22Rv1 (cell line): ENCODE measurements at regions not wholly inside any gene's neighbourhood (a gene's known extent, or its start where the extent isn't known, plus 50 kb on each side); places are given as distances from the start of the nearest gene placed in this dataset.
"Not testable (repeated sequence)": the region's sequence is repeated elsewhere in the genome, so short reads cannot be mapped to it uniquely, and the experiment has no call there.

Source experiments
- H3K27ac ChIP-seq: fragments of 450-650 bp; 2 replicates; pipeline ENCODE4 v1.5.1; 2017
- CTCF ChIP-seq: fragments of 450-650 bp; IDR thresholded peaks from 2 replicates; pipeline ENCODE4 v1.5.1; 2017; ENCODE audit warnings: mild to moderate bottlenecking
- ZFX ChIP-seq: fragments of 450-650 bp; IDR thresholded peaks from 2 replicates; pipeline ENCODE4 v1.6.1; 2017; ENCODE audit warnings: antibody characterized with exemption, borderline replicate concordance

DNA sequence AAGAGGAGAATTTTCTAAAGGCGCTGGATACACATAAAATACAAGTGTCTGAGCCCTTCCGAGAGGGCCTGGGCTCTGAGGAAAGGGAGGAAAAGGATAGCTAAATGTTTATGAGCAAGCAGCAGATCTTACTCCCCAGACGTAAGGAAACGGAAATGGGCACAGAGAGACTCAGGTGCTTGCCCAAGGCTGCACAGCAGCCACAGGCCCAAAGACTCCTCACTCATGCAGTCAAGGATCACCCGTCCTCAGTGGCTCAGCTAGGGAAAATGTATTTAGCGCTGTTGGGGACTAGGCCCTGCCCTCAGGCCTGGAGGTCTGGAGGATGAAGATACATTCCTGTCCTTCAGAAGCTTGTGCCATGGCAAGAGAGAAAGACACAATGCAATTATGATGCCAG, 107.2 kb upstream of the SYT13 start:
- TF ChIP-seq CTCF (no peak), ZFX (no peak)

GRCh38 chr11:45392591-45393091, 106.5 kb upstream of the SYT13 start:
- no peak overlapping the region for H3K27ac ChIP-seq
- TF ChIP-seq ZFX: no peak
- no peak for TF ChIP-seq CTCF

More for the DNA sequence above, 107.2 kb upstream of the SYT13 start:
- no peak overlapping the region for H3K27ac ChIP-seq

- TF ChIP-seq CTCF (no peak), ZFX (no peak)
- H3K27ac ChIP-seq: no peak overlapping the region
These were observed 106.0 kb upstream of the SYT13 start for GRCh38 chr11:45392154-45392553.

- TF ChIP-seq ZFX (no peak), CTCF (no peak)
- no peak overlapping the region for H3K27ac ChIP-seq
These were observed 105.2 kb upstream of the SYT13 start for GRCh38 chr11:45391168-45391850.

DNA sequence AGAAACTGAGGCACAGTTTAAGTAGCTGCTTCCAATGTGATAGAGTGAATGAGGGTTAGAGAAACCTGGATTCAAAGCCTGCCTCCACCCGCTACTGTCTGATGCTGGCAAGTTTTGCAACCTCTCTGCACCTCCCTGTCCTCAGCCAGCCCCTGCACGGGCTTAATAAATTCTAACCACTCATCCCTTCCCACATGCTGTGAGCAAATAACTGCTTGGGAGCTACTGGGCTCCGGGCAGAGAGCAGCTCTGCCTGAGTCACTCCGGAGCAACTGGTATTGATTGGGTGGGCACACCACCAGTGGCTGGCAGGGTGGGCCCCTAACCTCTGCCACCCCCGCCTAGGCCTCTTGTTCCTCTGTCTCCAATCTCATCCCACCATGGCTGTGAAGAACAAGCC, 104.3 kb upstream of the SYT13 start:
- no peak for TF ChIP-seq ZFX
- no peak for TF ChIP-seq CTCF
- no peak overlapping the region for H3K27ac ChIP-seq

DNA sequence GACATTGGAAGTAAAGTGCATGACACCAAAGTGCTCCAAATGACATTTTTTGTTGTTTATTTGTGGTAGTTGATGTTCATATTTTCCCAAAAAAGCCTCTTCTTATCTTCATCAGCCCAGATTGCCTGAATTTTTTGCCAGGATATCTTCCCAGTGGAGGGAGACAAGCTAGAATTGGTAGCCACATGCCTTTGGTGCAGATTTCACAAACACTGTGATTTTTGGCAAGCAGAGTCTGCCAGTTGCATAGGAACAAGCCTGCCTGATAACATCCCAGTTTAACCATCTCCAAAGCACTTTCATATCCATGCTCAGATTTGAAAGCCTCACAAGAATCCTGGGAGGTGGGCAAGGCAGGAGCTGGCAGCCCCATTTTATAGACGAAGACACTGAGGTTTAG, 102.3 kb upstream of the SYT13 start:
- H3K27ac ChIP-seq: no peak overlapping the region
- TF ChIP-seq ZFX (no peak), CTCF (no peak)

GRCh38 chr11:45387885-45388284, 101.7 kb upstream of the SYT13 start:
- not testable (repeated sequence) for H3K27ac ChIP-seq

- no peak for TF ChIP-seq CTCF
- TF ChIP-seq ZFX: no peak
- H3K27ac ChIP-seq: no peak overlapping the region
These were observed 100.8 kb upstream of the SYT13 start for GRCh38 chr11:45386972-45387371.
